ENCODE measurements at regions not wholly inside any gene's neighbourhood (a gene's known extent, or its start where the extent isn't known, plus 50 kb on each side); places are given as distances from the start of the nearest gene placed in this dataset.

- TF ChIP-seq CTCF (IDR thresholded peaks at IDR 0.05): no peak
- no peak for TF ChIP-seq EP300 (IDR thresholded peaks at IDR 0.05; ENCODE audit: low read depth)
Observed at GRCh38 chr18:76634564-76634963, 139.5 kb upstream of the ZNF516 start.

Data from transverse colon (tissue), 3 donors.